ENCODE measurements at regions not wholly inside any gene's neighbourhood (a gene's known extent, or its start where the extent isn't known, plus 50 kb on each side); places are given as distances from the start of the nearest gene placed in this dataset.

DNA sequence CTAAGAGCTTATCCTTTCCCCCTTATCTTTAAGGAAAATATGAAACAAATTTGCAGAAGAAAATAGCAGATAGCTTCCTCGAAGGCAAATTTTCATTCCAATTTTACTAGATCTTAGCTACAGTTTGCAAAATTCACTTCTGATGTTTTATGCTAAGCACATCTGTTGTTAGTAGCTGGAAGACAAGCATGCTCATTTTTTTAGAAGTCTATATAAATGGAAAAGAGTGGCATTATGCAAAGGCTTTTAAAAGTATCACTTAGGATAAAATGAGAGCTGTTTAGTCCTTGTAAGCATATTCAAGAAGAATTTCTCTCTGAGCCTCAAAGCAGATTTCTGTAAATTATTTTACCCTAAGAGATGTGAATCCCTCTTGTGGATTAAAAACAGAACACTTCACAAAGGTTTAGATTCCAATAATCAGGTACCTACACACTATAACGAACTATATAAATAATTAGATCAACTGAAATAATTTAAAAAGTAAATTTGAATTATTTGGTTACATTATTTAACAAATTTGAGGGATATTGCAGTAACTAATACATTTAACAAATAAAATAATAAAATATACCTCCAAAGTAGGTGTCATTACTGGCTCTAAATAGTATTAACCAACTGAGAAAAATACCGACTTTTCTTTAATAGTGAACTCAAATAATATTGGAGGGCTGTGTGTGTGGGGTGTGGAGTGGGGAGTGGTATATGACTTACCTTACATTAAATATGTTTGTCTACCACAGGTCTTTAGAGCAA is 307.1 kb downstream of the SEMA3D start:
- Histone ChIP-seq H2AFZ (ENCODE audit: low read length) (no peak overlapping the region), H3K79me2 (ENCODE audit: insufficient read depth, low read depth, low read length) (no peaks in the 10 kb centered on the region), H3K4me3 (ENCODE audit: low read depth, low read length, poor library complexity, severe bottlenecking) (no peak overlapping the region), H3K9me3 (ENCODE audit: low read length) (no peaks in the 10 kb centered on the region), H3K4me2 (ENCODE audit: low read length) (no peak overlapping the region), H3K9me2 (ENCODE audit: insufficient read depth, low read length) (no peaks in the 10 kb centered on the region), H4K20me1 (ENCODE audit: insufficient read depth, low read length) (no peaks in the 10 kb centered on the region), H3K4me1 (ENCODE audit: insufficient read depth, low read length, poor library complexity, severe bottlenecking) (no peaks in the 10 kb centered on the region), H3K36me3 (ENCODE audit: insufficient read depth, low read length) (no peaks in the 10 kb centered on the region), H3K27ac (ENCODE audit: low read depth, low read length, poor library complexity, severe bottlenecking) (no peak overlapping the region)
- DNase-seq (ENCODE audit: low spot score), result no peak
- CTCF ChIA-PET (ENCODE audit: unreplicated experiment), result no interaction called here
- no peak for TF ChIP-seq EZH2phosphoT487 (IDR thresholded peaks at IDR 0.05; ENCODE audit: borderline replicate concordance, low read depth, low read length)
- TF ChIP-seq, protein P1, sequence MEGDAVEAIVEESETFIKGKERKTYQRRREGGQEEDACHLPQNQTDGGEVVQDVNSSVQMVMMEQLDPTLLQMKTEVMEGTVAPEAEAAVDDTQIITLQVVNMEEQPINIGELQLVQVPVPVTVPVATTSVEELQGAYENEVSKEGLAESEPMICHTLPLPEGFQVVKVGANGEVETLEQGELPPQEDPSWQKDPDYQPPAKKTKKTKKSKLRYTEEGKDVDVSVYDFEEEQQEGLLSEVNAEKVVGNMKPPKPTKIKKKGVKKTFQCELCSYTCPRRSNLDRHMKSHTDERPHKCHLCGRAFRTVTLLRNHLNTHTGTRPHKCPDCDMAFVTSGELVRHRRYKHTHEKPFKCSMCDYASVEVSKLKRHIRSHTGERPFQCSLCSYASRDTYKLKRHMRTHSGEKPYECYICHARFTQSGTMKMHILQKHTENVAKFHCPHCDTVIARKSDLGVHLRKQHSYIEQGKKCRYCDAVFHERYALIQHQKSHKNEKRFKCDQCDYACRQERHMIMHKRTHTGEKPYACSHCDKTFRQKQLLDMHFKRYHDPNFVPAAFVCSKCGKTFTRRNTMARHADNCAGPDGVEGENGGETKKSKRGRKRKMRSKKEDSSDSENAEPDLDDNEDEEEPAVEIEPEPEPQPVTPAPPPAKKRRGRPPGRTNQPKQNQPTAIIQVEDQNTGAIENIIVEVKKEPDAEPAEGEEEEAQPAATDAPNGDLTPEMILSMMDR (conservative IDR thresholded peaks at IDR 0.05; ENCODE audit: low read length), result no peak
- POLR2A ChIA-PET, result interaction anchor here (0.7 kb wide), 1 partner anchor 634 kb away, joined by 3 read pairs; no protein-coding TSS in a partner anchor
- BruUV-seq (replicated peaks), result no TSS peak
- intact Hi-C loops (cut with micrococcal nuclease; ENCODE audit: unreplicated experiment), result no loop called here

- Histone ChIP-seq H3K4me3 (ENCODE audit: low read depth, low read length, poor library complexity, severe bottlenecking) (no peak overlapping the region), H3K27ac (ENCODE audit: low read depth, low read length, poor library complexity, severe bottlenecking) (no peak overlapping the region), H3K4me2 (ENCODE audit: low read length) (no peak overlapping the region), H3K79me2 (ENCODE audit: insufficient read depth, low read depth, low read length) (no peaks in the 10 kb centered on the region), H3K4me1 (ENCODE audit: insufficient read depth, low read length, poor library complexity, severe bottlenecking) (no peaks in the 10 kb centered on the region), H3K9me2 (ENCODE audit: insufficient read depth, low read length) (no peaks in the 10 kb centered on the region), H4K20me1 (ENCODE audit: insufficient read depth, low read length) (no peaks in the 10 kb centered on the region), H2AFZ (ENCODE audit: low read length) (no peak overlapping the region), H3K9me3 (ENCODE audit: low read length) (no peaks in the 10 kb centered on the region), H3K36me3 (ENCODE audit: insufficient read depth, low read length) (no peaks in the 10 kb centered on the region)
- no peak for DNase-seq (ENCODE audit: low spot score)
- TF ChIP-seq, protein P1 (conservative IDR thresholded peaks at IDR 0.05; ENCODE audit: low read length), result no peak
- no peak for TF ChIP-seq EZH2phosphoT487 (IDR thresholded peaks at IDR 0.05; ENCODE audit: borderline replicate concordance, low read depth, low read length)
- CTCF ChIA-PET (ENCODE audit: unreplicated experiment), result no interaction called here
- intact Hi-C loops (cut with micrococcal nuclease; ENCODE audit: unreplicated experiment), result no loop called here
- BruUV-seq (replicated peaks), result no TSS peak
- POLR2A ChIA-PET, result interaction anchor here (1.0 kb wide), 1 partner anchor 32 kb away, joined by 3 read pairs; no protein-coding TSS in a partner anchor
These were observed 308.8 kb downstream of the SEMA3D start for GRCh38 chr7:84877943-84878570.
